ENCODE measurements at regions not wholly inside any gene's neighbourhood (a gene's known extent, or its start where the extent isn't known, plus 50 kb on each side); places are given as distances from the start of the nearest gene placed in this dataset.

GRCh38 chr13:55410398-55411330 lies 1730.1 kb upstream of the PRR20A start:
- TF ChIP-seq, protein P1, sequence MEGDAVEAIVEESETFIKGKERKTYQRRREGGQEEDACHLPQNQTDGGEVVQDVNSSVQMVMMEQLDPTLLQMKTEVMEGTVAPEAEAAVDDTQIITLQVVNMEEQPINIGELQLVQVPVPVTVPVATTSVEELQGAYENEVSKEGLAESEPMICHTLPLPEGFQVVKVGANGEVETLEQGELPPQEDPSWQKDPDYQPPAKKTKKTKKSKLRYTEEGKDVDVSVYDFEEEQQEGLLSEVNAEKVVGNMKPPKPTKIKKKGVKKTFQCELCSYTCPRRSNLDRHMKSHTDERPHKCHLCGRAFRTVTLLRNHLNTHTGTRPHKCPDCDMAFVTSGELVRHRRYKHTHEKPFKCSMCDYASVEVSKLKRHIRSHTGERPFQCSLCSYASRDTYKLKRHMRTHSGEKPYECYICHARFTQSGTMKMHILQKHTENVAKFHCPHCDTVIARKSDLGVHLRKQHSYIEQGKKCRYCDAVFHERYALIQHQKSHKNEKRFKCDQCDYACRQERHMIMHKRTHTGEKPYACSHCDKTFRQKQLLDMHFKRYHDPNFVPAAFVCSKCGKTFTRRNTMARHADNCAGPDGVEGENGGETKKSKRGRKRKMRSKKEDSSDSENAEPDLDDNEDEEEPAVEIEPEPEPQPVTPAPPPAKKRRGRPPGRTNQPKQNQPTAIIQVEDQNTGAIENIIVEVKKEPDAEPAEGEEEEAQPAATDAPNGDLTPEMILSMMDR (conservative IDR thresholded peaks at IDR 0.05; ENCODE audit: low read length), result no peak
- no peak for TF ChIP-seq EZH2phosphoT487 (IDR thresholded peaks at IDR 0.05; ENCODE audit: borderline replicate concordance, low read depth, low read length)
